ENCODE measurements at regions not wholly inside any gene's neighbourhood (a gene's known extent, or its start where the extent isn't known, plus 50 kb on each side); places are given as distances from the start of the nearest gene placed in this dataset.

- FAIRE-seq: no peak
- no peak for DNase-seq (ENCODE audit: low spot score in 2 of 2)
These were observed 66.5 kb upstream of the UGP2 start for GRCh38 chr2:63775191-63775590.

- no peak for FAIRE-seq
- DNase-seq (ENCODE audit: low spot score in 2 of 2): no peak
These were observed 65.3 kb upstream of the UGP2 start for GRCh38 chr2:63776382-63776781.

GRCh38 chr2:63777816-63778215 is 63.9 kb upstream of the UGP2 start:
- DNase-seq (ENCODE audit: low spot score in 2 of 2) (no peak), FAIRE-seq (no peak)

GRCh38 chr2:63778391-63778790 is 63.3 kb upstream of the UGP2 start:
- no peak for DNase-seq (ENCODE audit: low spot score in 2 of 2)
- no peak for FAIRE-seq

- DNase-seq (ENCODE audit: low spot score in 2 of 2) (no peak), FAIRE-seq (no peak)
These were observed 61.1 kb upstream of the UGP2 start for GRCh38 chr2:63780518-63781155.

- DNase-seq (ENCODE audit: low spot score in 2 of 2): no peak
- FAIRE-seq: no peak
These were observed 57.2 kb upstream of the UGP2 start for GRCh38 chr2:63784461-63784860.

GRCh38 chr2:63785096-63785495 is 56.6 kb upstream of the UGP2 start:
- DNase-seq (ENCODE audit: low spot score in 2 of 2) (no peak), FAIRE-seq (no peak)

- no peak for FAIRE-seq
- DNase-seq (ENCODE audit: low spot score in 2 of 2): no peak
These were observed 55.2 kb upstream of the UGP2 start for GRCh38 chr2:63786471-63786870.

- no peak for DNase-seq (ENCODE audit: low spot score in 2 of 2)
- no peak for FAIRE-seq
These were observed 53.6 kb upstream of the UGP2 start for GRCh38 chr2:63788071-63788470.

GRCh38 chr2:63789338-63790020 is 52.2 kb upstream of the UGP2 start:
- FAIRE-seq (no peak), DNase-seq (ENCODE audit: low spot score in 2 of 2) (no peak)

GRCh38 chr2:63790491-63790890 is 51.2 kb upstream of the UGP2 start:
- DNase-seq (ENCODE audit: low spot score in 2 of 2) (no peak), FAIRE-seq (no peak)

GRCh38 chr2:63790906-63791305 is 50.8 kb upstream of the UGP2 start:
- FAIRE-seq: no peak
- no peak for DNase-seq (ENCODE audit: low spot score in 2 of 2)

- no peak for FAIRE-seq
- DNase-seq (ENCODE audit: low spot score in 2 of 2): no peak
These were observed 50.3 kb upstream of the UGP2 start for GRCh38 chr2:63791387-63791786.
